Gastroesophageal sphincter (tissue), 4 donors: ENCODE measurements at regions not wholly inside any gene's neighbourhood (a gene's known extent, or its start where the extent isn't known, plus 50 kb on each side); places are given as distances from the start of the nearest gene placed in this dataset.

Experiments used
- ATAC-seq: fragments of 150-250 bp; one replicate; pipeline ENCODE4 v1.9.1; 2016; ENCODE audit warnings: mild to moderate bottlenecking, moderate library complexity
- H3K27ac ChIP-seq, 4 donors: fragments of 200-600 bp; sonication (generic) in 3 of 4; 1 replicate in 3 of 4; 2 replicates in 1 of 4; pipeline ENCODE4 v1.5.1; 2016 to 2019
- H3K27me3 ChIP-seq: fragments of 200-600 bp; sonication (generic); one replicate; pipeline ENCODE4 v1.5.1; 2019
- H3K36me3 ChIP-seq, 2 donors: fragments of 200-600 bp; sonication (generic); one replicate each; pipeline ENCODE4 v1.5.1; 2019; ENCODE audit warnings: control low read depth in 1 of 2
- H3K4me1 ChIP-seq, 3 donors: fragments of 200-600 bp; sonication (generic); 1 replicate in 2 of 3; 2 replicates in 1 of 3; pipeline ENCODE4 v1.5.1; 2016 to 2019; ENCODE audit warnings: control low read depth in 2 of 3
- H3K4me3 ChIP-seq, 2 donors: fragments of 200-600 bp; sonication (generic); one replicate each; pipeline ENCODE4 v1.5.1; 2019; ENCODE audit warnings: mild to moderate bottlenecking in 1 of 2, moderate library complexity in 1 of 2
- H3K9me3 ChIP-seq, 3 donors: fragments of 200-600 bp; sonication (generic); one replicate each; pipeline ENCODE4 v1.5.1; 2017 to 2019; ENCODE audit warnings: control low read depth in 2 of 3
- EP300 ChIP-seq: sonication (generic); formaldehyde crosslinking; IDR thresholded peaks from one replicate; pipeline ENCODE4 v1.6.1; 2017; ENCODE audit warnings: antibody characterized with exemption, mild to moderate bottlenecking
- POLR2A ChIP-seq, 2 donors: fragments of 450-650 bp; IDR thresholded peaks; one replicate each; pipeline ENCODE4 v1.6.1; 2017; ENCODE audit warnings: antibody characterized with exemption in 2 of 2, mild to moderate bottlenecking in 2 of 2, moderate library complexity in 1 of 2
- POLR2AphosphoS5 ChIP-seq: sonication (generic); formaldehyde crosslinking; IDR thresholded peaks from one replicate; pipeline ENCODE4 v1.6.1; 2017; ENCODE audit warnings: antibody characterized with exemption
- WGBS, 2 donors: methylation state at CpG; one replicate each; pipeline ENCODE4 v1.1.5; 2018; ENCODE audit warnings: low coverage in 1 of 2; 5-methylcytosine and 5-hydroxymethylcytosine counted together
- TF ChIP-seq, protein P1 (sequence below), 4 experiments: fragments of 200-600 bp in 2 of 4; fragments of 450-650 bp in 2 of 4; sonication (generic) in 1 of 4; IDR thresholded peaks; one replicate each; pipeline ENCODE4 v1.5.1; 2017 to 2019; ENCODE audit warnings: antibody characterized with exemption in 4 of 4, mild to moderate bottlenecking in 2 of 4, moderate library complexity in 2 of 4

DNA sequence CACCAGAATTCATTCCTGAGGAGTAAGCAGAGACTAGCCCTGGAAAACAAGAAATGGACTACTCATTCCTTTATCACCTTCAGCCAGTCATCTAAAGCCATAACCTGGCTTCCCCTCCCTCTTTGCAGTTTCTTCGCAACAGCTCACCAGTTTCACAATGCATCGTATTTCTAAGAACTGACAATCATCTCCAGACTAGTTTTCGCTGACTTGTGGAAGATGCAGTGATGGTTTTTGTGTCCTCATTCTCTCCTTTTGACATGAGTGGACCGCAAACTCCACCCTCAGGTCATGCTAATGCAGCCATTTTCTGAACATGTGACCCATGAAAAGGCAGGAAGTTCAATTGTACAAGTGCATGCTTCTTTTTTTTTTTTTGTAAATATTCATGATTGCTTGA, 1203.5 kb downstream of the PCDH7 start:
- Histone ChIP-seq H3K4me3 (no peak overlapping the region), H3K27me3 (no peaks in the 10 kb centered on the region), H3K36me3 (no peaks in the 10 kb centered on the region), H3K27ac (no peak overlapping the region), H3K4me1 (no peaks in the 10 kb centered on the region), H3K9me3 (peaks cover 0 to 6% (median 0%) of the 10 kb centered on the region in 3 donors)
- TF ChIP-seq POLR2A (IDR thresholded peaks at IDR 0.05), result no peak
- TF ChIP-seq, protein P1, sequence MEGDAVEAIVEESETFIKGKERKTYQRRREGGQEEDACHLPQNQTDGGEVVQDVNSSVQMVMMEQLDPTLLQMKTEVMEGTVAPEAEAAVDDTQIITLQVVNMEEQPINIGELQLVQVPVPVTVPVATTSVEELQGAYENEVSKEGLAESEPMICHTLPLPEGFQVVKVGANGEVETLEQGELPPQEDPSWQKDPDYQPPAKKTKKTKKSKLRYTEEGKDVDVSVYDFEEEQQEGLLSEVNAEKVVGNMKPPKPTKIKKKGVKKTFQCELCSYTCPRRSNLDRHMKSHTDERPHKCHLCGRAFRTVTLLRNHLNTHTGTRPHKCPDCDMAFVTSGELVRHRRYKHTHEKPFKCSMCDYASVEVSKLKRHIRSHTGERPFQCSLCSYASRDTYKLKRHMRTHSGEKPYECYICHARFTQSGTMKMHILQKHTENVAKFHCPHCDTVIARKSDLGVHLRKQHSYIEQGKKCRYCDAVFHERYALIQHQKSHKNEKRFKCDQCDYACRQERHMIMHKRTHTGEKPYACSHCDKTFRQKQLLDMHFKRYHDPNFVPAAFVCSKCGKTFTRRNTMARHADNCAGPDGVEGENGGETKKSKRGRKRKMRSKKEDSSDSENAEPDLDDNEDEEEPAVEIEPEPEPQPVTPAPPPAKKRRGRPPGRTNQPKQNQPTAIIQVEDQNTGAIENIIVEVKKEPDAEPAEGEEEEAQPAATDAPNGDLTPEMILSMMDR (IDR thresholded peaks at IDR 0.05), result no peak
- TF ChIP-seq POLR2AphosphoS5, result no peak
- no peak for TF ChIP-seq EP300
- 83 to 95% methylated on average over 2 to 4 of the region's 4 CpGs for WGBS, 2 donors
- no peak for ATAC-seq

DNA sequence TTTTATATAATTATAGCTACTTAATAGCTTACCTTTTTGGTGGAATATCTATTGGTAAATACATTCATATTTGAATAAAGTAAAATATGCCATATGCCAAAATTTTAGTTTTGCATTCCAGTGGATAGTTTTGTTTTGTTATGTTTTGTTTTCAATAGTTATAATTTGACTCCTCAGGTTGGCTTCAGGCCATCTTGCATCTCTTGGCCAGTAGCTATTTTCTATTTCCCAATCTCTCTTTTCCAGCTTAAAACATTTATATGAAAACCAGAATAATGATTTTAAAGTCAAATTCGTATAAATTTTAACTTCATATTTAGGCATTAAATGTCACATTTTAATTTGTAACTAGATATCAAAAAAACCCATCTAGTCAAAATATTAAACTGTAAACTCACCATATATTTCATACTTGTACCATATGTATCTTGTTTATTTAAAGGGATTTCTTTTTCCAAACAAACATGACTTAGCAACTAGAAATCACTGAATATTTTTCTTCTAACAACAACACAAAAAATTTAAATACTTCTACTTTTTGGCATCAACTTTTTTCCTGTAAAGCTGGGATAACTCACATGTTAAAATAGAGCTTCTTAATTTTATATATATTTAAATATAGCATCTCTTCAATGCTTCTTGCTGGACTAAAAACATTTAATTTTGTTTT, 1209.6 kb downstream of the PCDH7 start:
- H3K4me1 ChIP-seq, result no peaks in the 10 kb centered on the region
- 58 to 83% methylated on average over 1 of the region's 1 CpG for WGBS, 2 donors
- H3K27me3 ChIP-seq, result no peaks in the 10 kb centered on the region
- TF ChIP-seq EP300 (no peak), POLR2A (IDR thresholded peaks at IDR 0.05) (no peak), POLR2AphosphoS5 (no peak)
- TF ChIP-seq, protein P1 (IDR thresholded peaks at IDR 0.05), result no peak
- no peak overlapping the region for H3K27ac ChIP-seq
- no peak overlapping the region for H3K4me3 ChIP-seq
- H3K9me3 ChIP-seq, result peaks cover 0 to 6% (median 0%) of the 10 kb centered on the region in 3 donors
- no peak for ATAC-seq
- no peaks in the 10 kb centered on the region for H3K36me3 ChIP-seq

DNA sequence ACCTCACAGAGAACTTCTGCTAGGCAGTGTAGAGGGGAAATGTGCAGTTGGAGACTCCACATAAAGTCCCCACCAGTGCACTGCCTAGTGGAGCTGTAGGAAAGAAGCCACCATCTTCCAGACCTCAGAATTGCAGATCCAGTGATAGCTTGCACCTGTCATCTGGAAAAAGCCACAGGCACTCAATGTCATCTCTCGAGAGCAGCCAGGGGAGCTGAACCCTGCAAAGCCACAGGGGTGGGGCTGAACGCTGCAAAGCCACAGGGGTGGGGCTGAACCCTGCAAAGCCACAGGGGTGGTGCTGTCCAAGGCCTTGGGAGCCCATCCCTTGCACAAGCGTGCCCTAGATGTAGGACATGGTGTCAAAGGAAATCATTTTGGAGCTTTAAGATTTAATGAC, 1226.3 kb downstream of the PCDH7 start:
- Histone ChIP-seq H3K36me3 (no peaks in the 10 kb centered on the region), H3K27ac (no peak overlapping the region), H3K4me3 (no peak overlapping the region), H3K4me1 (no peaks in the 10 kb centered on the region), H3K9me3 (no peaks in the 10 kb centered on the region), H3K27me3 (no peaks in the 10 kb centered on the region)
- WGBS, 2 donors, result 0 to 37% methylated on average over 1 to 2 of the region's 3 CpGs
- ATAC-seq, result no peak
- no peak for TF ChIP-seq EP300
- TF ChIP-seq, protein P1 (IDR thresholded peaks at IDR 0.05), result no peak
- TF ChIP-seq POLR2A (IDR thresholded peaks at IDR 0.05), result no peak
- no peak for TF ChIP-seq POLR2AphosphoS5

DNA sequence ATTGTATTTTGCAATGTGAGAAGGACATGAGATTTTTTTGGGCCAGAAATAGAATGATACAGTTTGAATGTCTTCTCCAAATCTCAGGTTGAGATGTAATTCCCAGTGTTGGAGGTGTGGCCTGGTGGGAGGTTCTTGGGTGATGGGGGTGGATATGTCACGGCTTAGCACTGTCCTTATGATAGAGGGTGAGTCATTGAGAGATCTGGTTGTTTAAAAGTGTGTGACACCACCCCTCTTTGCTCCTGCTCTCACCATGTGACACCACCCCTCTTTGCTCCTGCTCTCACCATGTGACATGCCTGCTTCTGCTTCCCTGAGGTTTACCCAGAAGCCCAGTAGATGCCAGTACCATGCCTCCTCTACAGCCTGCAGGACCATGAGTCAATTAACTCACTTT, 1226.9 kb downstream of the PCDH7 start:
- no peaks in the 10 kb centered on the region for H3K27me3 ChIP-seq
- no peak overlapping the region for H3K27ac ChIP-seq
- H3K4me3 ChIP-seq, result no peak overlapping the region
- no peaks in the 10 kb centered on the region for H3K36me3 ChIP-seq
- 82 to 90% methylated on average over 1 of the region's 1 CpG for WGBS, 2 donors
- no peaks in the 10 kb centered on the region for H3K9me3 ChIP-seq
- H3K4me1 ChIP-seq, result no peaks in the 10 kb centered on the region
- no peak for TF ChIP-seq POLR2A (IDR thresholded peaks at IDR 0.05)
- TF ChIP-seq POLR2AphosphoS5, result no peak
- TF ChIP-seq, protein P1 (IDR thresholded peaks at IDR 0.05), result no peak
- no peak for TF ChIP-seq EP300
- ATAC-seq, result no peak

DNA sequence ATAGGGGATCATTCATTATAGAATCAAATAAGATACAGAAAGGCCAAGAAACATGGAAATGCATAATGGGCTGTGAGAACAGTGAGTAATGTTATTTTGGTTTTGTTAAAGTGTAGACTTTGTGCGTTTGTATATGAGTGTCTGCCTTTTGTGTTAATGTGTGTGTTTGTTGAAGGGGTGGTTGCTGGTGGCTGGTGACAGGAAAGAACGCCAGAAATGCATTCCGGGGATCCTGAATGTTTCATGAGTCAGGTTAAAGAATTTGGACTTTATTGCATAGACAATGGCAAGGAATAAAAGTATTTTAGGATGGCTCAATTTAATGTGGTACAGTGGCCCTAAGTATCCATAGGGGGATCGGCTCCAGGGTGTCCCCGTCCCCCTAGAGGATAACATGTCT, 1228.9 kb downstream of the PCDH7 start:
- 87 to 98% methylated on average over 5 of the region's 5 CpGs for WGBS, 2 donors
- no peaks in the 10 kb centered on the region for H3K4me1 ChIP-seq
- no peak overlapping the region for H3K4me3 ChIP-seq
- H3K27me3 ChIP-seq, result no peaks in the 10 kb centered on the region
- H3K27ac ChIP-seq, result no peak overlapping the region
- H3K9me3 ChIP-seq, result no peaks in the 10 kb centered on the region
- TF ChIP-seq, protein P1 (IDR thresholded peaks at IDR 0.05), result no peak
- TF ChIP-seq EP300 (no peak), POLR2AphosphoS5 (no peak), POLR2A (IDR thresholded peaks at IDR 0.05) (no peak)
- ATAC-seq, result no peak
- no peaks in the 10 kb centered on the region for H3K36me3 ChIP-seq
